Neural progenitor cell (in vitro differentiated cells): ENCODE measurements at regions not wholly inside any gene's neighbourhood (a gene's known extent, or its start where the extent isn't known, plus 50 kb on each side); places are given as distances from the start of the nearest gene placed in this dataset.
A peak's percentile ranks its signal among the peaks of the same experiment; 100 is the strongest.

Experiments used
- DNase-seq: peaks from one replicate; pipeline ENCODE4 v3.0.0-alpha.2; 2016; ENCODE audit warnings: low spot score
- H2AFZ ChIP-seq: fragments of 200-600 bp; sonication (generic); replicated peaks from 2 replicates; pipeline ENCODE4 v1.6.1; 2016; ENCODE audit warnings: antibody characterized with exemption
- H3F3A ChIP-seq: fragments of 200-600 bp; sonication (generic); 2 replicates; pipeline ENCODE4 v1.6.1; 2016; ENCODE audit warnings: antibody characterized with exemption, low read depth
- H3K27ac ChIP-seq: fragments of 200-600 bp; sonication (generic); 2 replicates; pipeline ENCODE4 v1.5.1; 2016; ENCODE audit warnings: mild to moderate bottlenecking
- H3K27me3 ChIP-seq: fragments of 200-600 bp; sonication (generic); 2 replicates; pipeline ENCODE4 v1.6.1; 2016; ENCODE audit warnings: mild to moderate bottlenecking, moderate library complexity
- H3K36me3 ChIP-seq: fragments of 200-600 bp; sonication (generic); 2 replicates; pipeline ENCODE4 v1.5.1; 2016
- H3K4me1 ChIP-seq: fragments of 200-600 bp; sonication (generic); 2 replicates; pipeline ENCODE4 v1.6.1; 2016; ENCODE audit warnings: mixed run types
- H3K4me2 ChIP-seq: fragments of 200-600 bp; sonication (generic); 2 replicates; pipeline ENCODE4 v1.6.1; 2016
- H3K4me3 ChIP-seq: fragments of 200-600 bp; sonication (generic); 2 replicates; pipeline ENCODE4 v1.5.1; 2016
- H3K79me2 ChIP-seq: fragments of 200-600 bp; sonication (generic); 2 replicates; pipeline ENCODE4 v1.6.1; 2016; ENCODE audit warnings: low read depth
- H3K9ac ChIP-seq: fragments of 200-600 bp; sonication (generic); 2 replicates; pipeline ENCODE4 v1.6.1; 2016
- H3K9me3 ChIP-seq: fragments of 200-600 bp; sonication (generic); 2 replicates; pipeline ENCODE4 v1.5.1; 2016; ENCODE audit warnings: low read depth
- H4K20me1 ChIP-seq: fragments of 200-600 bp; sonication (generic); 2 replicates; pipeline ENCODE4 v1.6.1; 2016; ENCODE audit warnings: low read depth
- H3K27ac Mint-ChIP-seq: 3 replicates; pipeline ENCODE4 v1.8.0; 2021; ENCODE audit warnings: mixed read lengths
- H3K27me3 Mint-ChIP-seq: 2 replicates; pipeline ENCODE4 v1.8.0; 2022; ENCODE audit warnings: low read depth, mild to moderate bottlenecking, inconsistent platforms, moderate library complexity, mixed read lengths; ENCODE audit not compliant: insufficient read depth
- H3K36me3 Mint-ChIP-seq: 3 replicates; pipeline ENCODE4 v1.8.0; 2021; ENCODE audit warnings: mixed read lengths
- H3K4me1 Mint-ChIP-seq: 3 replicates; pipeline ENCODE4 v1.8.0; 2021; ENCODE audit warnings: mixed read lengths
- H3K4me3 Mint-ChIP-seq: 3 replicates; pipeline ENCODE4 v1.8.0; 2021; ENCODE audit warnings: mild to moderate bottlenecking, moderate library complexity, mixed read lengths
- H3K9me3 Mint-ChIP-seq: 3 replicates; pipeline ENCODE4 v1.8.0; 2020; ENCODE audit warnings: mixed read lengths
- EZH2 ChIP-seq: fragments of 200-600 bp; sonication (generic); IDR thresholded peaks from 2 replicates; pipeline ENCODE4 v1.6.1; 2017; ENCODE audit warnings: antibody characterized with exemption, mild to moderate bottlenecking, moderate library complexity
- EZH2phosphoT487 ChIP-seq: fragments of 200-600 bp; sonication (generic); IDR thresholded peaks from 2 replicates; pipeline ENCODE4 v1.6.1; 2017; ENCODE audit warnings: antibody characterized with exemption
- TF ChIP-seq, protein P1 (sequence below): fragments of 200-600 bp; sonication (generic); IDR thresholded peaks from 2 replicates; pipeline ENCODE4 v1.5.1; 2017; ENCODE audit warnings: antibody characterized with exemption, mild to moderate bottlenecking

DNA sequence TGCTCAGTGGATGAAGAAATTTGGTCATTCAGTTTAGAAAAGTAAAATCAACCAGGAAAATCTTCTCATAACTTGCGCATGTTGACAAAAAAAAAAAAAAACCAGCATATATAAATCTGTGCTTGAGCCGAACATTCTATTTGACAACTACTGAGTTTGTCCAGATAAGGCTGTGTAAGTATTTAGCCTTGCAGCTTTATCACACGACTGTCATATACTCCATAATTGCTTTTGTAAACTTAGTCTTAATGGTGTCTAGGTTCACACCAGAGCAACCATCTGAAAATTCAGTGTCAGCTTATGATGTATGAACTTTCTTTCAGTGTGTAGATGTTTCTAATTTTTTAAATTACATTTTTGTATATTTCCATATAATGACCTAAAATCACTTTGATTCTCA lies 1173.8 kb upstream of the TMPRSS15 start:
- H3K27ac Mint-ChIP-seq, result no peak overlapping the region
- H3K9me3 Mint-ChIP-seq, result no peaks in the 10 kb centered on the region
- H3K36me3 ChIP-seq, result no peaks in the 10 kb centered on the region
- no peak for DNase-seq
- no peak overlapping the region for H3K27ac ChIP-seq
- H3K27me3 ChIP-seq, result no peaks in the 10 kb centered on the region
- no peaks in the 10 kb centered on the region for H3F3A ChIP-seq
- no peaks in the 10 kb centered on the region for H3K79me2 ChIP-seq
- no peak overlapping the region for H3K4me2 ChIP-seq
- no peak overlapping the region for H3K9ac ChIP-seq
- H3K9me3 ChIP-seq, result no peaks in the 10 kb centered on the region
- no peak for TF ChIP-seq EZH2
- no peaks in the 10 kb centered on the region for H3K36me3 Mint-ChIP-seq
- H4K20me1 ChIP-seq, result no peaks in the 10 kb centered on the region
- no peaks in the 10 kb centered on the region for H3K4me1 ChIP-seq
- H3K27me3 Mint-ChIP-seq, result no peaks in the 10 kb centered on the region
- no peak overlapping the region for H3K4me3 ChIP-seq
- H3K4me3 Mint-ChIP-seq, result no peak overlapping the region
- H2AFZ ChIP-seq, result no peak overlapping the region
- no peaks in the 10 kb centered on the region for H3K4me1 Mint-ChIP-seq

DNA sequence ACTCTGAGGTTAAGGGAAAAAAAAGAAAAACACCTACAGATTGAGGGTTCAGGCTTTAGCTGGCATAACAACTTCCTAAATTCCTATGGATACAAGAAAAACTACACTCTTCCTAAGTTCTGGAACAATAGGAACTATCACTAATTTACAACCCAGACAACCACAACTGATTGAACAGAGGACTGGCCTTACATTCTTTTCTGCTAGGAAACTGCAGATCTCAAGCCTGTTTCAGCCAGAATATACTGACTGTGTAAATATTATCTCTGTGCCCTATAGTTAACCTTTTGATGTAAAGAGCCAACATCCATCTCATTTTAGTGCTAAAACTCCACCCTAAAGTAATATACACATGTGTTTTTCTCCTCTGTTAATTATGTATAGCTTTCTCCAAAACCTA lies 1186.5 kb upstream of the TMPRSS15 start:
- Histone ChIP-seq H3F3A (no peaks in the 10 kb centered on the region), H3K27me3 (no peaks in the 10 kb centered on the region), H4K20me1 (no peaks in the 10 kb centered on the region), H3K36me3 (no peaks in the 10 kb centered on the region), H3K79me2 (no peaks in the 10 kb centered on the region), H3K9ac (no peak overlapping the region), H3K27ac (no peak overlapping the region), H2AFZ (no peak overlapping the region), H3K9me3 (no peaks in the 10 kb centered on the region), H3K4me2 (no peak overlapping the region), H3K4me1 (no peaks in the 10 kb centered on the region), H3K4me3 (no peak overlapping the region)
- Mint-ChIP-seq H3K36me3 (no peaks in the 10 kb centered on the region), H3K27me3 (peaks cover 2% of the 10 kb centered on the region), H3K4me1 (no peaks in the 10 kb centered on the region), H3K27ac (no peak overlapping the region), H3K9me3 (no peaks in the 10 kb centered on the region), H3K4me3 (no peak overlapping the region)
- TF ChIP-seq EZH2phosphoT487, result no peak
- no peak for TF ChIP-seq EZH2
- TF ChIP-seq, protein P1, sequence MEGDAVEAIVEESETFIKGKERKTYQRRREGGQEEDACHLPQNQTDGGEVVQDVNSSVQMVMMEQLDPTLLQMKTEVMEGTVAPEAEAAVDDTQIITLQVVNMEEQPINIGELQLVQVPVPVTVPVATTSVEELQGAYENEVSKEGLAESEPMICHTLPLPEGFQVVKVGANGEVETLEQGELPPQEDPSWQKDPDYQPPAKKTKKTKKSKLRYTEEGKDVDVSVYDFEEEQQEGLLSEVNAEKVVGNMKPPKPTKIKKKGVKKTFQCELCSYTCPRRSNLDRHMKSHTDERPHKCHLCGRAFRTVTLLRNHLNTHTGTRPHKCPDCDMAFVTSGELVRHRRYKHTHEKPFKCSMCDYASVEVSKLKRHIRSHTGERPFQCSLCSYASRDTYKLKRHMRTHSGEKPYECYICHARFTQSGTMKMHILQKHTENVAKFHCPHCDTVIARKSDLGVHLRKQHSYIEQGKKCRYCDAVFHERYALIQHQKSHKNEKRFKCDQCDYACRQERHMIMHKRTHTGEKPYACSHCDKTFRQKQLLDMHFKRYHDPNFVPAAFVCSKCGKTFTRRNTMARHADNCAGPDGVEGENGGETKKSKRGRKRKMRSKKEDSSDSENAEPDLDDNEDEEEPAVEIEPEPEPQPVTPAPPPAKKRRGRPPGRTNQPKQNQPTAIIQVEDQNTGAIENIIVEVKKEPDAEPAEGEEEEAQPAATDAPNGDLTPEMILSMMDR, result no peak
- DNase-seq, result no peak

DNA sequence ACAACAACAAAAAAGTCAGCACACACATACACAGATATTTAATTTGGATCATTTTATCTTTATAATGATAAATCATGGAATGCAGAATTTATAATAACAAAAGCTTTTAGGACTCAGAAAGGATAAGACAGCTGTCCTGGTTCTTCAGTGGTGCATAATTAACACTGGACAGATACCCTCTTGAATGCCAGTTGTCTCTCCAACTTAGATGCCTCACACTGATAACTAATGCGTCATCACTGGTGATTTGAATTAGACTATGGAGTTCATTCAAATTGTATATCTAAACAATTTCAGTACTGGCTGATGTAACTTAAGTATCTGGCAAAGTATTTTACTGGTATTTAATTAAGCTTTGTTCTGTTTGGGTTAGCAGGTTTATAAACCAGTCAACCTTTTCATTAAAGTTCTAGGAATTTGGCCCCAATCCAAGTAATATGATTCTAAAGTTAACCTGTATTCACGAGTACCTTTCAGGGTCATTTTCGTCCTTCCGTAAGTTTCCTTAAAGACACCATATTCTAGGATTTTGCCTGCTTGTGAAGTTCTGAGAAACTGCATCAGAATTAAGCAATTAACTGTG lies 1199.5 kb upstream of the TMPRSS15 start:
- H3K4me1 Mint-ChIP-seq, result no peaks in the 10 kb centered on the region
- no peak for DNase-seq
- no peak overlapping the region for H2AFZ ChIP-seq

DNA sequence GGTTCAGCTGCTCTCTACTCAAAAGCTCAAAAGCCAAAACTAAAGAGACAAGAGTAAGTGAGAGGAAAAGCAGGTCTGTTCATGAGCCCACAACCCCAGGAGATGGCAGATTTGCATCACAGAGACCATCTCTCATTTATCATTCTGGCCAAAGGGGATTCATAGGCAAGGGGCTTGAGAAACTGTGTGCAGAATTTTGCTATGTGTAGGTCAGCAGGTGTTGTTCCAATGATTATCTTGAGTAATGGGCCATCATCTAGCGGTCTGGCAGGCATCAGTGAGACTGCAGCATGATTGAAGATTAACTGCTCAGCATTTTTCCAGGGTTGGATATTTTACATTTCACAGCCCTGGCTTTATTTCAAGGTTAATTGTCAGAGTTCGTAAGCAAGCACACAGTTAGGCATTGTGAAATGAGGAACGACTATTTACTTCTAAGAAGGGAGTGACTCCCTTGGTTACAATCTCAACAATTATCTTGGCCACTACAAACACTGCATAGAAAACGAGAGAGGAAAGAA lies 1204.6 kb upstream of the TMPRSS15 start:
- peaks cover 4% of the 10 kb centered on the region for H3K4me1 ChIP-seq
- peak; percentile 17 for DNase-seq
- H3K9me3 ChIP-seq, result no peaks in the 10 kb centered on the region
- Mint-ChIP-seq H3K27me3 (no peaks in the 10 kb centered on the region), H3K4me1 (no peaks in the 10 kb centered on the region), H3K36me3 (no peaks in the 10 kb centered on the region), H3K27ac (no peak overlapping the region), H3K9me3 (no peaks in the 10 kb centered on the region), H3K4me3 (no peak overlapping the region)
- no peaks in the 10 kb centered on the region for H3K79me2 ChIP-seq
- TF ChIP-seq EZH2phosphoT487, result no peak
- TF ChIP-seq, protein P1, result peak; percentile 37
- no peak overlapping the region for H3K4me2 ChIP-seq
- no peaks in the 10 kb centered on the region for H3K27me3 ChIP-seq
- no peaks in the 10 kb centered on the region for H4K20me1 ChIP-seq
- no peaks in the 10 kb centered on the region for H3F3A ChIP-seq
- H3K9ac ChIP-seq, result no peak overlapping the region
- no peak overlapping the region for H3K4me3 ChIP-seq
- H3K27ac ChIP-seq, result no peak overlapping the region
- H2AFZ ChIP-seq, result peak overlapping the region; percentile 86
- no peaks in the 10 kb centered on the region for H3K36me3 ChIP-seq

More for the DNA sequence above, 1199.5 kb upstream of the TMPRSS15 start:
- Histone ChIP-seq H3K4me1 (peaks cover under 1% of the 10 kb centered on the region), H3K36me3 (no peaks in the 10 kb centered on the region), H3F3A (no peaks in the 10 kb centered on the region), H4K20me1 (no peaks in the 10 kb centered on the region), H3K79me2 (no peaks in the 10 kb centered on the region), H3K4me2 (no peak overlapping the region), H3K27ac (no peak overlapping the region), H3K9ac (no peak overlapping the region), H3K27me3 (no peaks in the 10 kb centered on the region), H3K9me3 (no peaks in the 10 kb centered on the region), H3K4me3 (no peak overlapping the region)
- no peak overlapping the region for H3K27ac Mint-ChIP-seq
- H3K9me3 Mint-ChIP-seq, result no peaks in the 10 kb centered on the region
- H3K4me3 Mint-ChIP-seq, result no peak overlapping the region
- no peaks in the 10 kb centered on the region for H3K27me3 Mint-ChIP-seq
- no peaks in the 10 kb centered on the region for H3K36me3 Mint-ChIP-seq
- TF ChIP-seq, protein P1, result no peak
- TF ChIP-seq EZH2phosphoT487, result no peak
